H9 (cell line): ENCODE measurements at regions not wholly inside any gene's neighbourhood (a gene's known extent, or its start where the extent isn't known, plus 50 kb on each side); places are given as distances from the start of the nearest gene placed in this dataset.

Experiments used
- DNase-seq: peaks from one replicate; pipeline ENCODE4 v3.0.0-alpha.2; 2017
- H2AFZ ChIP-seq: one replicate; pipeline ENCODE4 v1.6.1; 2013; ENCODE audit warnings: mild to moderate bottlenecking, low read length, control low read depth, moderate library complexity
- H2AK5ac ChIP-seq: 2 replicates; pipeline ENCODE4 v1.6.1; 2013; ENCODE audit warnings: low read length, control low read depth, mixed read lengths; ENCODE audit not compliant: insufficient read length
- H2BK120ac ChIP-seq: one replicate; pipeline ENCODE4 v1.6.1; 2013; ENCODE audit warnings: low read depth, mild to moderate bottlenecking, low read length, control low read depth, inconsistent platforms; ENCODE audit not compliant: poor library complexity, severe bottlenecking
- H2BK12ac ChIP-seq: 2 replicates; pipeline ENCODE4 v1.6.1; 2013; ENCODE audit warnings: low read length, control low read depth, mixed read lengths, low read depth; ENCODE audit not compliant: insufficient read length
- H2BK15ac ChIP-seq: 2 replicates; pipeline ENCODE4 v1.6.1; 2013; ENCODE audit warnings: low read depth, low read length, control low read depth
- H2BK20ac ChIP-seq: one replicate; pipeline ENCODE4 v1.6.1; 2013; ENCODE audit warnings: low read depth, mild to moderate bottlenecking, low read length, control low read depth, inconsistent platforms; ENCODE audit not compliant: poor library complexity, severe bottlenecking
- H2BK5ac ChIP-seq: 2 replicates; pipeline ENCODE4 v1.6.1; 2013; ENCODE audit warnings: low read length, control low read depth, mixed read lengths; ENCODE audit not compliant: insufficient read length
- H3K14ac ChIP-seq: 2 replicates; pipeline ENCODE4 v1.6.1; 2013; ENCODE audit warnings: low read length, control low read depth; ENCODE audit not compliant: insufficient read depth
- H3K18ac ChIP-seq: 2 replicates; pipeline ENCODE4 v1.6.1; 2013; ENCODE audit warnings: low read depth, mild to moderate bottlenecking, mixed read lengths, low read length, control low read depth; ENCODE audit not compliant: insufficient read length
- H3K23ac ChIP-seq: 2 replicates; pipeline ENCODE4 v1.6.1; 2013; ENCODE audit warnings: low read length, control low read depth, mixed read lengths, low read depth; ENCODE audit not compliant: insufficient read length
- H3K23me2 ChIP-seq: 2 replicates; pipeline ENCODE4 v1.6.1; 2013; ENCODE audit warnings: low read depth, mild to moderate bottlenecking, mixed read lengths, low read length, control low read depth; ENCODE audit not compliant: insufficient read length, poor library complexity, severe bottlenecking
- H3K27ac ChIP-seq: 2 replicates; pipeline ENCODE4 v1.5.1; 2013; ENCODE audit warnings: low read length, control low read depth, mixed read lengths, low read depth; ENCODE audit not compliant: insufficient read length
- H3K27me3 ChIP-seq: 2 replicates; pipeline ENCODE4 v1.6.1; 2013; ENCODE audit warnings: low read length, control low read depth, inconsistent platforms; ENCODE audit not compliant: insufficient read depth
- H3K4ac ChIP-seq: 2 replicates; pipeline ENCODE4 v1.6.1; 2013; ENCODE audit warnings: low read depth, mild to moderate bottlenecking, control low read depth, inconsistent platforms, low read length, moderate library complexity
- H3K4me1 ChIP-seq: 2 replicates; pipeline ENCODE4 v1.6.1; 2013; ENCODE audit warnings: low read length, control low read depth, inconsistent platforms; ENCODE audit not compliant: insufficient read depth
- H3K4me2 ChIP-seq: 2 replicates; pipeline ENCODE4 v1.6.1; 2013; ENCODE audit warnings: low read length, control low read depth, mixed read lengths; ENCODE audit not compliant: insufficient read length, insufficient read depth
- H3K56ac ChIP-seq: 2 replicates; pipeline ENCODE4 v1.6.1; 2013; ENCODE audit warnings: low read depth, mild to moderate bottlenecking, mixed read lengths, low read length, control low read depth; ENCODE audit not compliant: insufficient read length
- H3K79me1 ChIP-seq: 2 replicates; pipeline ENCODE4 v1.6.1; 2013; ENCODE audit warnings: low read depth, mild to moderate bottlenecking, moderate library complexity, low read length, control low read depth, inconsistent platforms; ENCODE audit not compliant: insufficient read depth, poor library complexity, severe bottlenecking
- H3K79me2 ChIP-seq: 2 replicates; pipeline ENCODE4 v1.6.1; 2013; ENCODE audit warnings: low read length, control low read depth, inconsistent platforms; ENCODE audit not compliant: insufficient read depth
- H3K9ac ChIP-seq: 2 replicates; pipeline ENCODE4 v1.6.1; 2013; ENCODE audit warnings: low read length, control low read depth, mixed read lengths; ENCODE audit not compliant: insufficient read length; ENCODE audit errors: extremely low read depth
- H3K9me3 ChIP-seq: one replicate; pipeline ENCODE4 v1.6.1; 2013; ENCODE audit warnings: low read depth, low read length, inconsistent platforms; ENCODE audit not compliant: control insufficient read depth
- H3T11ph ChIP-seq: one replicate; pipeline ENCODE4 v1.6.1; 2013; ENCODE audit warnings: mild to moderate bottlenecking, low read length, control low read depth, inconsistent platforms
- H4K20me1 ChIP-seq: one replicate; pipeline ENCODE4 v1.6.1; 2013; ENCODE audit not compliant: control insufficient read depth, insufficient read length, insufficient read depth
- H4K5ac ChIP-seq: 2 replicates; pipeline ENCODE4 v1.6.1; 2013; ENCODE audit warnings: low read depth, mild to moderate bottlenecking, mixed read lengths, low read length, control low read depth; ENCODE audit not compliant: insufficient read length
- H4K8ac ChIP-seq: replicated peaks from 2 replicates; pipeline ENCODE4 v1.6.1; 2013; ENCODE audit warnings: low read length, control low read depth, mixed read lengths, low read depth; ENCODE audit not compliant: insufficient read length
- H4K91ac ChIP-seq: 2 replicates; pipeline ENCODE4 v1.6.1; 2013; ENCODE audit warnings: low read depth, mild to moderate bottlenecking, moderate library complexity, mixed read lengths, low read length, control low read depth; ENCODE audit not compliant: insufficient read length
- H3K27ac Mint-ChIP-seq, 3 experiments: 2 replicates in 2 of 3; 3 replicates in 1 of 3; pipeline ENCODE4 v1.8.0; 2020 to 2021; ENCODE audit warnings: mixed read lengths in 3 of 3, mild to moderate bottlenecking in 1 of 3, moderate library complexity in 1 of 3
- H3K27me3 Mint-ChIP-seq: 2 replicates; pipeline ENCODE4 v1.8.0; 2021; ENCODE audit warnings: low read depth, mild to moderate bottlenecking, moderate library complexity, mixed read lengths
- H3K36me3 Mint-ChIP-seq, 3 experiments: 2 replicates in 2 of 3; 3 replicates in 1 of 3; pipeline ENCODE4 v1.8.0; 2020 to 2021; ENCODE audit warnings: low read depth in 3 of 3, mixed read lengths in 3 of 3; ENCODE audit not compliant: insufficient read depth in 1 of 3
- H3K4me1 Mint-ChIP-seq, 2 experiments: 2 replicates each; pipeline ENCODE4 v1.8.0; 2020; ENCODE audit warnings: mixed read lengths in 2 of 2
- H3K4me3 Mint-ChIP-seq, 2 experiments: 2 replicates in 1 of 2; 3 replicates in 1 of 2; pipeline ENCODE4 v1.8.0; 2020 to 2021; ENCODE audit warnings: mild to moderate bottlenecking in 2 of 2, mixed read lengths in 2 of 2, moderate library complexity in 1 of 2
- H3K9me3 Mint-ChIP-seq, 2 experiments: 2 replicates in 1 of 2; 3 replicates in 1 of 2; pipeline ENCODE4 v1.8.0; 2020; ENCODE audit warnings: mild to moderate bottlenecking in 2 of 2, mixed read lengths in 2 of 2, moderate library complexity in 1 of 2
- TF ChIP-seq, protein P1 (sequence below): fragments of 200-600 bp; sonication (generic); conservative IDR thresholded peaks from 3 replicates; pipeline ENCODE4 v1.8.0; 2021; ENCODE audit warnings: antibody characterized with exemption, mild to moderate bottlenecking

DNA sequence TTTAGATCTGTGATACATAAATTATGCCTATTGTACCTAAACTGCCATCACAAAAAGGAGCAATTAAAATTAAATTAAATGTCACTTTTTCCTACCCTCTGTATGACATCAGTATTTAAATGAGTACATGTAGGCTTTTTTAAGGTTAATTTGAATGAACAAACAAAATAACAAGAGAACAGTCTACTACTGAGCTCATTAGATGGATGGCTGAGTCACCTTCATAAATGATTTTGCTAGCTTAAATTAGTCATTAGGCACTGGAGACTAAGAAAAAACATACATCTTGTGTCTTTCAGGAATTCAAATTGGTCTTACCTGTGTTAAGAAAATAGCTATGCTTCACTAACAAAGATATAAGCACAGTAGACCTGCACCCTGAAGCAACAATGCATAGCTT is 153.6 kb downstream of the RCN1 start:
- no peak overlapping the region for H3K23ac ChIP-seq
- H2BK15ac ChIP-seq: no peak overlapping the region
- no peak overlapping the region for H2BK20ac ChIP-seq
- no peaks in the 10 kb centered on the region for H3K27me3 ChIP-seq
- no peak overlapping the region for H2BK12ac ChIP-seq
- no peak overlapping the region for H3K56ac ChIP-seq
- no peak overlapping the region for H4K5ac ChIP-seq
- H4K20me1 ChIP-seq: no peaks in the 10 kb centered on the region
- TF ChIP-seq, protein P1, sequence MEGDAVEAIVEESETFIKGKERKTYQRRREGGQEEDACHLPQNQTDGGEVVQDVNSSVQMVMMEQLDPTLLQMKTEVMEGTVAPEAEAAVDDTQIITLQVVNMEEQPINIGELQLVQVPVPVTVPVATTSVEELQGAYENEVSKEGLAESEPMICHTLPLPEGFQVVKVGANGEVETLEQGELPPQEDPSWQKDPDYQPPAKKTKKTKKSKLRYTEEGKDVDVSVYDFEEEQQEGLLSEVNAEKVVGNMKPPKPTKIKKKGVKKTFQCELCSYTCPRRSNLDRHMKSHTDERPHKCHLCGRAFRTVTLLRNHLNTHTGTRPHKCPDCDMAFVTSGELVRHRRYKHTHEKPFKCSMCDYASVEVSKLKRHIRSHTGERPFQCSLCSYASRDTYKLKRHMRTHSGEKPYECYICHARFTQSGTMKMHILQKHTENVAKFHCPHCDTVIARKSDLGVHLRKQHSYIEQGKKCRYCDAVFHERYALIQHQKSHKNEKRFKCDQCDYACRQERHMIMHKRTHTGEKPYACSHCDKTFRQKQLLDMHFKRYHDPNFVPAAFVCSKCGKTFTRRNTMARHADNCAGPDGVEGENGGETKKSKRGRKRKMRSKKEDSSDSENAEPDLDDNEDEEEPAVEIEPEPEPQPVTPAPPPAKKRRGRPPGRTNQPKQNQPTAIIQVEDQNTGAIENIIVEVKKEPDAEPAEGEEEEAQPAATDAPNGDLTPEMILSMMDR: no peak
- H4K8ac ChIP-seq: no peak overlapping the region
- no peak overlapping the region for H4K91ac ChIP-seq
- H3K9me3 ChIP-seq: no peaks in the 10 kb centered on the region
- no peak overlapping the region for H2BK5ac ChIP-seq
- Mint-ChIP-seq H3K4me1 (peaks cover 0 to 7% of the 10 kb centered on the region in 2 experiments; a peak in 3 of 4 replicates), H3K36me3 (0 out of 7 replicates have a peak, but pooled peaks cover 0 to 2% (median 0%) of the 10 kb centered on the region in 3 experiments), H3K9me3 (no peaks in the 10 kb centered on the region; a peak in 1 of 5 replicates), H3K4me3 (no peak overlapping the region), H3K27ac (no peak overlapping the region), H3K27me3 (no peaks in the 10 kb centered on the region)
- no peak overlapping the region for H3K4me2 ChIP-seq
- H2BK120ac ChIP-seq: no peak overlapping the region
- no peak overlapping the region for H2AK5ac ChIP-seq
- no peaks in the 10 kb centered on the region for H3K23me2 ChIP-seq
- H3K9ac ChIP-seq: no peak overlapping the region
- no peak overlapping the region for H3T11ph ChIP-seq
- no peak overlapping the region for H3K27ac ChIP-seq
- DNase-seq: no peak
- no peak overlapping the region for H3K18ac ChIP-seq
- H3K79me2 ChIP-seq: no peaks in the 10 kb centered on the region
- H3K14ac ChIP-seq: no peak overlapping the region
- H3K4me1 ChIP-seq: no peaks in the 10 kb centered on the region
- no peak overlapping the region for H2AFZ ChIP-seq
- H3K79me1 ChIP-seq: no peaks in the 10 kb centered on the region
- H3K4ac ChIP-seq: no peak overlapping the region
